Activated CD8-positive, alpha-beta memory T cell treated with anti-CD3 and anti-CD28 coated beads for 48 hours (primary cell): ENCODE measurements at regions not wholly inside any gene's neighbourhood (a gene's known extent, or its start where the extent isn't known, plus 50 kb on each side); places are given as distances from the start of the nearest gene placed in this dataset.
"Not testable (repeated sequence)": the region's sequence is repeated elsewhere in the genome, so short reads cannot be mapped to it uniquely, and the experiment has no call there.

Experiments used
- DNase-seq, 3 experiments: peaks; one replicate each; pipeline ENCODE4 v3.0.0-alpha.2; 2020; ENCODE audit warnings: low read depth in 2 of 3, low spot score in 2 of 3

- no peak for DNase-seq
These were observed 222.6 kb downstream of the CAAP1 start for GRCh38 chr9:26669701-26670670.

GRCh38 chr9:26667882-26668281 is 224.7 kb downstream of the CAAP1 start:
- DNase-seq: no peak

GRCh38 chr9:26665666-26666065 is 226.9 kb downstream of the CAAP1 start:
- no peak for DNase-seq

- not testable (repeated sequence) for DNase-seq
These were observed 228.4 kb downstream of the CAAP1 start for GRCh38 chr9:26664087-26664773.

GRCh38 chr9:26662476-26662875 is 230.1 kb downstream of the CAAP1 start:
- no peak for DNase-seq

GRCh38 chr9:26658476-26658875 is 234.1 kb downstream of the CAAP1 start:
- no peak for DNase-seq

- no peak for DNase-seq
These were observed 234.6 kb downstream of the CAAP1 start for GRCh38 chr9:26657958-26658357.

- no peak for DNase-seq
These were observed 236.4 kb downstream of the CAAP1 start for GRCh38 chr9:26656003-26656870.

- DNase-seq: no peak
These were observed 237.4 kb downstream of the CAAP1 start for GRCh38 chr9:26655166-26655565.

- DNase-seq: no peak
These were observed 242.3 kb downstream of the CAAP1 start for GRCh38 chr9:26650325-26650724.

GRCh38 chr9:26643826-26644225 is 248.8 kb downstream of the CAAP1 start:
- no peak for DNase-seq

- DNase-seq: no peak
These were observed 252.8 kb downstream of the CAAP1 start for GRCh38 chr9:26639761-26640160.

GRCh38 chr9:26637101-26637500 is 255.5 kb downstream of the CAAP1 start:
- DNase-seq: no peak

- DNase-seq: not testable (repeated sequence)
These were observed 278.7 kb downstream of the CAAP1 start for GRCh38 chr9:26613851-26614350.

GRCh38 chr9:26612211-26612610 is 280.4 kb downstream of the CAAP1 start:
- DNase-seq: no peak

GRCh38 chr9:26606756-26607155 is 285.8 kb downstream of the CAAP1 start:
- DNase-seq: no peak

- DNase-seq: no peak
These were observed 287.2 kb downstream of the CAAP1 start for GRCh38 chr9:26605367-26605766.

GRCh38 chr9:26604076-26604662 is 288.4 kb downstream of the CAAP1 start:
- DNase-seq: no peak

GRCh38 chr9:26603617-26604016 is 289.0 kb downstream of the CAAP1 start:
- DNase-seq: no peak

GRCh38 chr9:26597542-26598149 is 295.0 kb downstream of the CAAP1 start:
- no peak for DNase-seq
